ENCODE measurements at regions not wholly inside any gene's neighbourhood (a gene's known extent, or its start where the extent isn't known, plus 50 kb on each side); places are given as distances from the start of the nearest gene placed in this dataset.

- TF ChIP-seq TAF1 (IDR thresholded peaks at IDR 0.05; ENCODE audit: borderline replicate concordance, insufficient read depth, low read length) (no peak), REST (IDR thresholded peaks at IDR 0.05; ENCODE audit: insufficient read depth in 1 of 2, low read depth in 2 of 2, low read length in 2 of 2) (no peak), POLR2AphosphoS5 (IDR thresholded peaks at IDR 0.05; ENCODE audit: low read depth, low read length) (no peak), SIN3A (IDR thresholded peaks at IDR 0.05; ENCODE audit: borderline replicate concordance, insufficient read depth, low read length) (no peak), FOXP2 (optimal IDR thresholded peaks at IDR 0.05; ENCODE audit: borderline replicate concordance, extremely low read depth, extremely low read length, insufficient read depth) (no peak)
Observed at GRCh38 chr13:84430015-84430414, 547.7 kb upstream of the SLITRK1 start.
